Inferior parietal cortex (tissue), 1 donor: ENCODE measurements at regions not wholly inside any gene's neighbourhood (a gene's known extent, or its start where the extent isn't known, plus 50 kb on each side); places are given as distances from the start of the nearest gene placed in this dataset.

Source experiments
- DNase-seq: peaks from one replicate; pipeline ENCODE4 v3.0.0-alpha.2; 2016; ENCODE audit errors: extremely low spot score

- no peak for DNase-seq
These were observed 1347.3 kb downstream of the PCDH9 start for GRCh38 chr13:65882810-65883209.

- no peak for DNase-seq
These were observed 1348.5 kb downstream of the PCDH9 start for GRCh38 chr13:65881561-65882155.

GRCh38 chr13:65875031-65875430 lies 1355.1 kb downstream of the PCDH9 start:
- no peak for DNase-seq

GRCh38 chr13:65872448-65872847 lies 1357.7 kb downstream of the PCDH9 start:
- no peak for DNase-seq

GRCh38 chr13:65868884-65869283 lies 1361.3 kb downstream of the PCDH9 start:
- DNase-seq = no peak

- no peak for DNase-seq
These were observed 1362.0 kb downstream of the PCDH9 start for GRCh38 chr13:65868099-65868498.

- DNase-seq = no peak
These were observed 1364.0 kb downstream of the PCDH9 start for GRCh38 chr13:65866138-65866537.

GRCh38 chr13:65865206-65865605 lies 1364.9 kb downstream of the PCDH9 start:
- DNase-seq = no peak

GRCh38 chr13:65864039-65864438 lies 1366.1 kb downstream of the PCDH9 start:
- DNase-seq = no peak

- DNase-seq = no peak
These were observed 1369.8 kb downstream of the PCDH9 start for GRCh38 chr13:65860306-65860705.

GRCh38 chr13:65857942-65858565 lies 1372.1 kb downstream of the PCDH9 start:
- no peak for DNase-seq

GRCh38 chr13:65856431-65856830 lies 1373.7 kb downstream of the PCDH9 start:
- DNase-seq = no peak

GRCh38 chr13:65855242-65855805 lies 1374.8 kb downstream of the PCDH9 start:
- DNase-seq = no peak

GRCh38 chr13:65854431-65854830 lies 1375.7 kb downstream of the PCDH9 start:
- no peak for DNase-seq

- no peak for DNase-seq
These were observed 1385.8 kb downstream of the PCDH9 start for GRCh38 chr13:65844266-65844841.

GRCh38 chr13:65843314-65843731 lies 1386.8 kb downstream of the PCDH9 start:
- no peak for DNase-seq

GRCh38 chr13:65841156-65841555 lies 1389.0 kb downstream of the PCDH9 start:
- no peak for DNase-seq

- no peak for DNase-seq
These were observed 1394.1 kb downstream of the PCDH9 start for GRCh38 chr13:65836066-65836465.

GRCh38 chr13:65834897-65835296 lies 1395.2 kb downstream of the PCDH9 start:
- DNase-seq = no peak

- no peak for DNase-seq
These were observed 1399.5 kb downstream of the PCDH9 start for GRCh38 chr13:65830411-65831205.

GRCh38 chr13:65829241-65830008 lies 1400.7 kb downstream of the PCDH9 start:
- DNase-seq = no peak
